ENCODE measurements at regions not wholly inside any gene's neighbourhood (a gene's known extent, or its start where the extent isn't known, plus 50 kb on each side); places are given as distances from the start of the nearest gene placed in this dataset.

DNA sequence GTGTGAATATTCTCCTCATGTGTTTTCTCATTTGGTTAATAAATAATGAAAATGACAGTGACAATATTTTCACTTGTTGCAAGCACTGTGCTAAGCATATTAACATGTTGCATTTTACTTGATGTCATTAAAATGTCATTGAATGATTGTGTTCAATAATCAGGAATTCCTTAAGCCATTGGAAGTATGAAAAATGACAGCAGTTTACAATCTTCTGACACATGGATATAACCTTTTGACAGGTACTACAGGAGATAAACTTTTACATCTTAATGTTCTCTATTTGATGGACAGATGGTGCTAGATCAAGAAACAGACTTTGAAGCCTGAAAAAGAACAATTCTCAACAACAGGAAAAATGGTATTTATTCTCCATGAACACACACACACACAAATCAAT lies 1138.3 kb downstream of the ROBO2 start:
- no peak for DNase-seq (ENCODE audit: low spot score)
- Mint-ChIP-seq H3K36me3 (no peaks in the 10 kb centered on the region), H3K4me3 (no peak overlapping the region), H3K9me3 (peaks cover 20% of the 10 kb centered on the region), H3K27me3 (no peaks in the 10 kb centered on the region), H3K4me1 (ENCODE audit: low read depth in 2 of 2) (no peaks in the 10 kb centered on the region), H3K27ac (no peak overlapping the region)
- ATAC-seq: no peak

DNA sequence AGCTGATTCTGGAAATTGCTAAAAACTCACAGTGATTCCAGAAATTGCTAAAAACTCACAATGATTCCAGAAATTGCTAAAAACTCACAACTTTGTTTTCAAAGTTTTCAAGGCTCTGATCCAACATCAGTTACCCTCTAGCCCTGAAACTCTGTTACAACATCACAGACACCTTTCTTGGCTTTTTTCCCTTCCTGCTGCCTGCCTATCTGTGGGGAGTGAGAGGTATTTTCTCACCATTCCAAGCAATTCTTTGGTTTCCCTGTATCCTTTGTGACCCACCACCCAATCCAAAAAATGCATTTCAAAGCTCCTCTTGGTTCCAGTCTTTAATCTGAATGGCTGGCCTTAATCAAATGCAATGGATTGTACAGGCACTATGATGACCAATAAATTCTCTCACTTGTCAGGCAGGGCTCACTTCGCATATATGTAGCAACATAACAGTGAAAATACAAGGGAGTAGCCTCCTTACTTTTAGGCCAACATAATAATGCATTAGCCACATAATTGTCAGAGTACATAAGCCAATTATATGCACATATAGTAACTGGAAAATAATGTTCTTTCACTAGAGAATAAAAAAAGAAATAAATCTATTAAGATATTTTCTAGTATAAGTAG lies 1139.0 kb downstream of the ROBO2 start:
- H3K4me3 Mint-ChIP-seq: no peak overlapping the region
- no peak for ATAC-seq
- no peak for DNase-seq (ENCODE audit: low spot score)
- H3K27ac Mint-ChIP-seq: no peak overlapping the region
- H3K27me3 Mint-ChIP-seq: no peaks in the 10 kb centered on the region
- no peaks in the 10 kb centered on the region for H3K4me1 Mint-ChIP-seq (ENCODE audit: low read depth in 2 of 2)
- H3K36me3 Mint-ChIP-seq: no peaks in the 10 kb centered on the region
- peaks cover 26% of the 10 kb centered on the region for H3K9me3 Mint-ChIP-seq

DNA sequence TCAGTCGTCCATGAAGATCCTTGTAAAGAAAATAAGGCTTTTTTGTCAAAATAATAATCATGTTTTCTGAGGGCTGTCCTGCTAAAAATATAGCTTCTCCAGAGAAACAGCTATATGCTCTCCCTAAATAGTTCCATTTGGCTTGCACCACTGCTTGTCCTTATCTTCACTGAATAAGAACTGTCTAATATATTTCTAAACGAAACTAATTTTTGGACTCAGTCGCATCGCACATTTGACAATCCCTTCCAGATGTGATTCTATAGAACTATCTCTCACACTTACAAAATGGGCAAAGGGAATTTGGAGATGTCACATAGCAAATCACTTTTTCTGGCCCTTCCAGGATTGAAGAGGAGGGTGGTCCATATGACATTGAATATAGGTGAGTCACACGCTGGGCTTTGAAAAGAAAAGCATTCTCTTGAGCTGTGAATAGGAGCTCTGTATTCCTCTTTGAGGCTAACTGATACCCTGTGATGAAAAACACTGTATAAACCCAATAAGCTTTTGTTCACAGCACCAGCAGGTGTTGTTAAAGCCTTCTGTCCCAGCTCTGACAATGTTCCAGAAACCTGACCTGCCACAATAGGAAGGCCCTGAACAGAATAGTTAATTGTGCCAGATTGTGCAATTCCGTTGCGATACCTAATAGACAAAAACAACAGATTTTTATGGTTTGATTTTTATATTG lies 1144.2 kb downstream of the ROBO2 start:
- no peaks in the 10 kb centered on the region for H3K4me1 Mint-ChIP-seq (ENCODE audit: low read depth in 2 of 2)
- no peak for ATAC-seq

DNA sequence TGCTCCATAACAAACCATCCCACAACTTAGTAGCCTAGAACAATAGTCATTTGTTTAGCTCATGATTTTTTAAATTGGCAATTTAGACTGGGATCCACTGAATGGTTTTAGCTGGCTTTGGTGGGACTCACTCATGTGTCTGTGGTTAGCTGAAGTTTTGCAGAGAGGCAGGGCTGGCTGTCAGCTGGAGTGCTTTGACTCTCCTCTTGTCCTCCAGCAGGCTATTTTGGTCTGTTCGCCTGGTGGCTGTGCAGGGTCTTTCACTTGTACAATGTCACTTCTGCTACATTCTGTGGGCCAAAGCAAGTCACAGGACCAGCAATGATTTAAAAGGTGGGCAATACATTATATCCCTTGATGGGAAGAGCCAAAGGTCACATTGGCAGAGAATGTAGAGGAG lies 1146.5 kb downstream of the ROBO2 start:
- Mint-ChIP-seq H3K4me3 (no peak overlapping the region), H3K27me3 (no peaks in the 10 kb centered on the region), H3K36me3 (no peaks in the 10 kb centered on the region), H3K9me3 (peaks cover 12% of the 10 kb centered on the region), H3K27ac (no peak overlapping the region), H3K4me1 (ENCODE audit: low read depth in 2 of 2) (no peaks in the 10 kb centered on the region)
- DNase-seq (ENCODE audit: low spot score) (no peak), ATAC-seq (no peak)

More for the DNA sequence above, 1144.2 kb downstream of the ROBO2 start:
- no peaks in the 10 kb centered on the region for H3K27me3 Mint-ChIP-seq
- DNase-seq (ENCODE audit: low spot score): no peak
- no peak overlapping the region for H3K27ac Mint-ChIP-seq
- no peak overlapping the region for H3K4me3 Mint-ChIP-seq
- H3K36me3 Mint-ChIP-seq: no peaks in the 10 kb centered on the region
- H3K9me3 Mint-ChIP-seq: peaks cover 18% of the 10 kb centered on the region

DNA sequence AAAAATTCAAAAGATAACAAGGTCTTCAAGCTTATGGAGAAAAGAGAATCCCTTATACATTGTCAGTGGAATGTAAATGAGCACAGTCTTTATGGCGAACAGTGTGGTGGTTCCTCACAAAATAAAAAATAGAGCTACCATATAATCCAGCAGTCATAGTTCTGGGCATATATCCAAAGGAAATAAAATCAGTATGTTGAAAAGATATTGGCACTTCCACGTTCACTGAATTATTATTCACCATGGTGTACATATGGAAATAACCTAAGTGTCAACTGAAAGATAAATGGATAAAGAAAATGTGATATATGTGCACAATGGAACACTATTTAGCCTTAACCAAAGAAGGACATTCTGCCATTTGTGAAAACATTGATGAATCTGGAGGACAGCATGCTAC lies 1161.2 kb downstream of the ROBO2 start:
- H3K27ac Mint-ChIP-seq: no peak overlapping the region
- ATAC-seq: no peak
- no peak overlapping the region for H3K4me3 Mint-ChIP-seq

DNA sequence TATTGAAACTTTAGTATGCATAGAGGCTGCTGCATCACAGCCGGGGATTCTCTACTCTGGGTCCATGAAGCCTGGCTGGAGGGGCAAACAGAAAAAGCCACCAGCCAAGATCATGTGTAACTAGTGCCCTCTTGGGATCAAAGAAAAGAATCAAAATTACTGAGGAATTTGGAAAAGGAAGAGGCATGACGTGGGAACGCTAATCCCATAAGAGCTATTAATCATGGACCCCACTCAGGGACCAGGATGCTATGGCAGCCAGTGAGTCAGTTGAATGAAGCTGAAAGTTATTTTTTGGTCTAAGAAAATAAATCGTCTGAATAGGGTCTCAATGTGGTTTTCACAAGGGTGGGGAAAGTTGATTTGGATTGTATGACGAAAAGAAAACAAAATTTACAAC lies 1165.1 kb downstream of the ROBO2 start:
- peaks cover 4% of the 10 kb centered on the region for H3K9me3 Mint-ChIP-seq
- no peak for ATAC-seq

More for the DNA sequence above, 1161.2 kb downstream of the ROBO2 start:
- Mint-ChIP-seq H3K4me1 (ENCODE audit: low read depth in 2 of 2) (no peaks in the 10 kb centered on the region), H3K9me3 (peaks cover 1% of the 10 kb centered on the region), H3K36me3 (no peaks in the 10 kb centered on the region), H3K27me3 (no peaks in the 10 kb centered on the region)
- DNase-seq (ENCODE audit: low spot score): no peak

DNA sequence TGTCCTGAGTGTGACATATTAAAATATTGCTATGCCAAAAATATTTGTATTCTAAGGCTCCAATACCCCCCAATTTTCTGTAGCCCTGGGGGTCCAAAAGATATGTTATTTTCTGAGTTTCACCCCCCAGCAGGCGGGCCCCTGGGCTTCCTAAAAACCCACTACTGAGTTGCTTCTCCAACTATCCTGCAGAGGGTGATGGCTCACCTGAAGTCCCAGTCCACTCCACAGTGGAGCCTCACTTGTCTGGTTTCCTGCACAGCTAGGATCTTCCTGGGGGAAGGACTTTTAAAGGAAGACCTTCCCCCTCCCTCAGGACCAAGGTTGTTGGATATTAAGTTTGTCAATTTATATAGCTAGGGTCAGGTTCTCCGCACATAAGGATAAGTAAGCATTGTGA lies 1181.4 kb downstream of the ROBO2 start:
- no peaks in the 10 kb centered on the region for H3K27me3 Mint-ChIP-seq
- H3K9me3 Mint-ChIP-seq: peaks cover 11% of the 10 kb centered on the region
- H3K4me3 Mint-ChIP-seq: no peak overlapping the region
- DNase-seq (ENCODE audit: low spot score) (no peak), ATAC-seq (no peak)
- no peaks in the 10 kb centered on the region for H3K4me1 Mint-ChIP-seq (ENCODE audit: low read depth in 2 of 2)
- no peak overlapping the region for H3K27ac Mint-ChIP-seq
- H3K36me3 Mint-ChIP-seq: peaks cover 6% of the 10 kb centered on the region

More for the DNA sequence above, 1165.1 kb downstream of the ROBO2 start:
- no peaks in the 10 kb centered on the region for H3K36me3 Mint-ChIP-seq
- H3K4me3 Mint-ChIP-seq: no peak overlapping the region
- DNase-seq (ENCODE audit: low spot score): no peak
- H3K27me3 Mint-ChIP-seq: no peaks in the 10 kb centered on the region
- no peak overlapping the region for H3K27ac Mint-ChIP-seq
- no peaks in the 10 kb centered on the region for H3K4me1 Mint-ChIP-seq (ENCODE audit: low read depth in 2 of 2)

DNA sequence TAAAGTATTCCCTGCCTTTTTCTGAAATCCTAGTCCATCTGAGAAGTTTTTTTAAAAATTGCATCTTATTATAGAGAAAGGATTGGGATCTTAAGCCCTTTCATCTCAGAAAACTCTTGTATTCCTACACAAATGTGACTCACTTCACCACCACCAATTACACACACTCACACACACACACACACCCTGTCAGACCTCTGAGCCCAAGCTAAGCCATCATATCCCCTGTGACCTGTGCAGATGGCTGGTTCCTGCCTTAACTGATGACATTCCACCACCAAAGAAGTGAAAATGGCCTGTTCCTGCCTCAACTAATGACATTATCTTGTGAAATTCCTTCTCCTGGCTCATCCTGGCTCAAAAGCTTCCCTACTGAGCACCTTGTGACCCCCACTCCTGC lies 1181.9 kb downstream of the ROBO2 start:
- Mint-ChIP-seq H3K4me3 (no peak overlapping the region), H3K36me3 (peaks cover 6% of the 10 kb centered on the region), H3K9me3 (peaks cover 11% of the 10 kb centered on the region), H3K27me3 (no peaks in the 10 kb centered on the region), H3K27ac (no peak overlapping the region), H3K4me1 (ENCODE audit: low read depth in 2 of 2) (no peaks in the 10 kb centered on the region)
- no peak for ATAC-seq
- no peak for DNase-seq (ENCODE audit: low spot score)

DNA sequence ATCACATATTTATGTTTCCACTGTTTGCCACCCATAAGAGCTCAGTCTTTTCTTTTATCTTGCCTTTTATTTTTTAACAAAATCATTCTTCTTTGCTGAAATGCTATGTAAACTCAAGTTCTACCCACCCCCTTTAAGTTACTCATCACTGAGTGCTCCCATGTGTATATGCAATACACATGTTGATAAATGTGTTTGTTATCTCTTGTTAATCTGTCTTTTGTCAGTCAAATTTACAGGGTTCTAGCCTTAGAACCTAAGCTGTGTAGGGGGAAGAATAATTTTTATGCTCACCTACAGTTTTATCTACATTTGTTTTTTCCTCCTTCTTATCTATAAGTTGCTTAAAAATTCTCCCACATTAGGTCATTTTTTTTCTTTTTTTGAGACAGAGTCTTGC lies 1195.9 kb downstream of the ROBO2 start:
- H3K27me3 Mint-ChIP-seq: no peaks in the 10 kb centered on the region
- DNase-seq (ENCODE audit: low spot score) (no peak), ATAC-seq (no peak)
- H3K36me3 Mint-ChIP-seq: peaks cover 11% of the 10 kb centered on the region
- no peak overlapping the region for H3K4me3 Mint-ChIP-seq
- no peaks in the 10 kb centered on the region for H3K4me1 Mint-ChIP-seq (ENCODE audit: low read depth in 2 of 2)
- H3K9me3 Mint-ChIP-seq: peaks cover 11% of the 10 kb centered on the region
- H3K27ac Mint-ChIP-seq: no peak overlapping the region

DNA sequence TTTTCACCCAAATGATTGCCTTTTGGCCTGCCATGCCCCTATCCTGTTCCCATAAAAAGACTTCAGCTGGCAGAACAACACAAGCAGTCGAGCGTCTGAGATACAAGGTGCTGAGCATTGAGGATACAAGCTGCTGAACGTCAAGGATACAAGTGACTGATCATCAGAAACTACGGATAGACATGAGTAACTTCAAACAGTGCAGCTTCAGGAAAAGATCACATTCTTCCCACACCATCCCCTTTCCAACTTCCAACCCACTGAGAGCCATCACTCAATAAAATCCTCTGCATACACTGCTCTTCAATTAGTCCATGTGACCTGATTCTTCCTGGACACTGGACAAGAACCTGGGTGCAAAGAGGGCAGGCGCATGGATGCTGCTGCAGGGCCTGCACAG lies 1198.9 kb downstream of the ROBO2 start:
- Mint-ChIP-seq H3K4me1 (ENCODE audit: low read depth in 2 of 2) (no peaks in the 10 kb centered on the region), H3K9me3 (peaks cover 25% of the 10 kb centered on the region), H3K4me3 (no peak overlapping the region), H3K27ac (no peak overlapping the region), H3K36me3 (peaks cover 11% of the 10 kb centered on the region), H3K27me3 (no peaks in the 10 kb centered on the region)
- ATAC-seq: no peak
- no peak for DNase-seq (ENCODE audit: low spot score)

DNA sequence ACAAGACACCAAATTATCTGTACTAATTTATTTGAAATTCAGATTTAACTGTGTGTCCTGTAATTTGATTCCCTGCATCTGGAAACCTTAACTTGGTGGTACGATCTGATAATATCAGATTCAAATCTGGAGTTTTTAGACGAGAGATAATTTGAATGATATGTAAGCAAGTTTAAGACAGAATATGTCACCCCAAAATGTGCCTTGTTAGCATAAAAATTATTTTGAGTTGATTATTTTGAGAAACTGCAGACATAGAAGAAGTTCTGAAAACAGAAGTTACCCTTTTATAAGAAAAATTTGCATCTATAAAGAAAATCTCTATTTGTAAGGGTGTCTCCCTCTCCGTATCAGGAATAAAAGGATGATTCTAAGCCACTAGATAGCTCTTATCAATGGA lies 1202.8 kb downstream of the ROBO2 start:
- Mint-ChIP-seq H3K27ac (no peak overlapping the region), H3K4me1 (ENCODE audit: low read depth in 2 of 2) (no peaks in the 10 kb centered on the region), H3K4me3 (no peak overlapping the region), H3K36me3 (peaks cover 11% of the 10 kb centered on the region), H3K27me3 (no peaks in the 10 kb centered on the region), H3K9me3 (peaks cover 21% of the 10 kb centered on the region)
- ATAC-seq (no peak), DNase-seq (ENCODE audit: low spot score) (no peak)

DNA sequence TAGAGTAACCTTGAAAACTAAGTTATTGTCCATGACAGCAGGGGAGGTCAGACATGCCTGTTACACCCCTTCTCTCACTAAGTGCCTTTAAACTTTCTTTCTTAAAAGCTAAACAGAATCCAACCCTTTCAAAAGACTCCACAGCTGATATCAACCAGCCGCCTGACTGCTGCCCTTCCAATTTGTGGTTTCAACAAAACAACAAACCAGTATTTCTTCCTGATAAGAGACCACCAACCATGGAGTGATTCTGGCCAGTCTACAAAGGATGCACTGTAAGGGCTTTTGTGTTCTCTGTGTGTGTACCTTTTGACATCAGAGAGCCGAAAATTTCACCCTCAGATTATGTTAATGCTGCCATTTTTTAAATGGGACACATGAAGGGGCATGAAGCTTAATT lies 1204.2 kb downstream of the ROBO2 start:
- peaks cover 21% of the 10 kb centered on the region for H3K9me3 Mint-ChIP-seq
- ATAC-seq (no peak), DNase-seq (ENCODE audit: low spot score) (no peak)
- H3K4me3 Mint-ChIP-seq: no peak overlapping the region
- H3K4me1 Mint-ChIP-seq (ENCODE audit: low read depth in 2 of 2): no peaks in the 10 kb centered on the region
- no peaks in the 10 kb centered on the region for H3K27me3 Mint-ChIP-seq
- no peak overlapping the region for H3K27ac Mint-ChIP-seq
- H3K36me3 Mint-ChIP-seq: peaks cover 7% of the 10 kb centered on the region

DNA sequence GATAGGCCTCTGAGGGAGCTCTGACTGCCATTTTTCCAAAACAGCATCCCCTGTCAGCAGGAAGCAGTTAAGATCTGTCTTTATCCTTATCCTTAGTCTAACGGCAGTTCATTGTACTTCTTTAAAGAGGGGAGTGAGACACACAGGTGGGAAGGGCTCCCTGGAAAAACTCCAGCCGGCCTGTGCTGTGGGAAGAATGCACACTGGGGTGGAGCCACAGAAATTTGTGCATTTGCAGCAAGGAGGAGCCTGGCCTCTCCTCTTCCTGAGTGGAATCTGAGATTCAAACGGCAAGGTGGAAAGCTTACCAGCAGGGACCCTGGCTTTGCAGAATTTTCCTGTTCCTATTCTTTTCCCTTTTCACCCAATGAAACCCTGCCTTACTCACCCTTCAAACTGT lies 1209.4 kb downstream of the ROBO2 start:
- H3K4me1 Mint-ChIP-seq (ENCODE audit: low read depth in 2 of 2): no peaks in the 10 kb centered on the region
- H3K9me3 Mint-ChIP-seq: no peaks in the 10 kb centered on the region
- no peak for ATAC-seq
- H3K4me3 Mint-ChIP-seq: no peak overlapping the region
- no peak for DNase-seq (ENCODE audit: low spot score)
- no peak overlapping the region for H3K27ac Mint-ChIP-seq
- H3K36me3 Mint-ChIP-seq: no peaks in the 10 kb centered on the region
- no peaks in the 10 kb centered on the region for H3K27me3 Mint-ChIP-seq

DNA sequence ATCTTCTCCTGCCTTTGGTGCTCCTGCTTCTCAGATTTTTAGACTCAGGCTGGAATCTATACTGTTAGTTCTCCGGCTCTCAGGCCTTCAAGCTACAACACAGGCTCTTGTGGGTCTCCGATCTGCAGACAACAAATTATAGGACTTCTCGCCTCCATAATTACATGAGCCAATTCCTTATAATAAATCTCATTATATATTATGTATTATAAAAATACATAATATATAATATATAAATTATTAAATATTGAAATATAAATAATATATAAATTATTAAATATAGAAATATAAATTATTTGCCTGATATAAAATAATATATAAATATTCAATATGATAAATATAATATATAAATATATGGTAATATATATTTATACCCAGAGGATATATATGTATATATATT lies 1214.0 kb downstream of the ROBO2 start:
- Mint-ChIP-seq H3K4me1 (ENCODE audit: low read depth in 2 of 2) (no peaks in the 10 kb centered on the region), H3K4me3 (no peak overlapping the region), H3K27ac (no peak overlapping the region), H3K27me3 (no peaks in the 10 kb centered on the region), H3K36me3 (no peaks in the 10 kb centered on the region), H3K9me3 (no peaks in the 10 kb centered on the region)
- DNase-seq (ENCODE audit: low spot score) (no peak), ATAC-seq (no peak)

DNA sequence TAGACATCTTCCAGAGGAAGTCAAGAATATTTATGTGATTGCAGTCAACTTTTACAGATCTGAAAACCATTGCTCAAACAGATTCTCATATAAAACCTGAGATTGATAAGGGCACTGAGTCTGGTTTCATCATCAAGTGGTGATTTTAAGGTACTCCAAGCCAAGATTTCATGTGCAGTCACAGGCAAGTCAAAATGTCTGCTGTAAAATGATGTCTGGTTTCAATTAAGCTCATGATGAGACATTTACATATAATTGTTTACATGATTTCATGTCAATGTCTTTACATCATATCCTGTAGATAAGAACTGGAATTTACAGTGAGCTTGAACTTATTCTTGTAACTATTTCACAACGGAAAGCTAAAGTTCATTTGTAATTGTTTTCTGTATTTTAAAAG lies 1215.5 kb downstream of the ROBO2 start:
- Mint-ChIP-seq H3K27me3 (no peaks in the 10 kb centered on the region), H3K4me1 (ENCODE audit: low read depth in 2 of 2) (no peaks in the 10 kb centered on the region), H3K9me3 (no peaks in the 10 kb centered on the region), H3K4me3 (no peak overlapping the region), H3K36me3 (no peaks in the 10 kb centered on the region), H3K27ac (no peak overlapping the region)
- ATAC-seq: no peak
- no peak for DNase-seq (ENCODE audit: low spot score)

Data from natural killer cell treated with Interleukin-12 subunit alpha and Interleukin-12 subunit beta and Interleukin-15 and Interleukin-18, amount 100 ng/mL, for 72 hours (primary cell).